Thoracic aorta (tissue), 2 donors: ENCODE measurements at regions not wholly inside any gene's neighbourhood (a gene's known extent, or its start where the extent isn't known, plus 50 kb on each side); places are given as distances from the start of the nearest gene placed in this dataset.
"Not testable (repeated sequence)": the region's sequence is repeated elsewhere in the genome, so short reads cannot be mapped to it uniquely, and the experiment has no call there.

Experiments
- ATAC-seq: fragments of 150-250 bp; one replicate; pipeline ENCODE4 v1.8.0; 2017; ENCODE audit warnings: low read depth; ENCODE audit not compliant: insufficient number of reproducible peaks, low FRiP score
- DNase-seq: peaks from one replicate; pipeline ENCODE4 v3.0.0-alpha.2; 2020; ENCODE audit warnings: low spot score
- H3K27ac ChIP-seq, 2 donors: fragments of 200-600 bp; sonication (generic); 1 replicate in 1 of 2; 2 replicates in 1 of 2; pipeline ENCODE4 v1.5.1; 2016; ENCODE audit warnings: mild to moderate bottlenecking in 2 of 2, moderate library complexity in 2 of 2
- H3K27me3 ChIP-seq: fragments of 200-600 bp; sonication (generic); replicated peaks from 2 replicates; pipeline ENCODE4 v1.6.0; 2016; ENCODE audit warnings: mild to moderate bottlenecking; ENCODE audit not compliant: insufficient read depth
- H3K36me3 ChIP-seq: fragments of 200-600 bp; sonication (generic); one replicate; pipeline ENCODE4 v1.5.1; 2016
- H3K4me1 ChIP-seq, 2 donors: fragments of 200-600 bp; sonication (generic); 1 replicate in 1 of 2; 2 replicates in 1 of 2; pipeline versions ENCODE4 v1.5.1 to v1.6.0; 2016; ENCODE audit warnings: low read depth in 2 of 2, mild to moderate bottlenecking in 1 of 2; ENCODE audit not compliant: control insufficient read depth in 1 of 2
- H3K4me3 ChIP-seq: fragments of 200-600 bp; sonication (generic); 2 replicates; pipeline ENCODE4 v1.5.1; 2016; ENCODE audit warnings: mild to moderate bottlenecking
- H3K9me3 ChIP-seq: fragments of 200-600 bp; sonication (generic); 2 replicates; pipeline ENCODE4 v1.5.1; 2016
- CTCF ChIP-seq: fragments of 200-600 bp; sonication (generic); IDR thresholded peaks from one replicate; pipeline ENCODE4 v1.5.1; 2019; ENCODE audit warnings: antibody characterized with exemption

GRCh38 chr2:156254637-156255067 lies 77.9 kb downstream of the NR4A2 start:
- H3K9me3 ChIP-seq, H3K27ac ChIP-seq, H3K4me1 ChIP-seq, H3K4me3 ChIP-seq, ATAC-seq, DNase-seq, H3K36me3 ChIP-seq, H3K27me3 ChIP-seq: not testable (repeated sequence)

GRCh38 chr2:156253765-156254164 lies 78.8 kb downstream of the NR4A2 start:
- no peak for DNase-seq
- H3K27ac ChIP-seq, result no peak overlapping the region
- ATAC-seq, result no peak
- no peak overlapping the region for H3K4me3 ChIP-seq
- no peaks in the 10 kb centered on the region for H3K4me1 ChIP-seq
- H3K27me3 ChIP-seq, result no peaks in the 10 kb centered on the region
- H3K36me3 ChIP-seq, result no peaks in the 10 kb centered on the region
- TF ChIP-seq CTCF, result no peak
- H3K9me3 ChIP-seq, result no peaks in the 10 kb centered on the region

- Histone ChIP-seq H3K36me3 (no peaks in the 10 kb centered on the region), H3K4me3 (no peak overlapping the region), H3K4me1 (no peaks in the 10 kb centered on the region), H3K27ac (no peak overlapping the region), H3K27me3 (no peaks in the 10 kb centered on the region), H3K9me3 (no peaks in the 10 kb centered on the region)
- TF ChIP-seq CTCF, result no peak
- no peak for DNase-seq
- ATAC-seq, result no peak
These were observed 89.6 kb downstream of the NR4A2 start for GRCh38 chr2:156242874-156243273.

- DNase-seq, result no peak
- TF ChIP-seq CTCF, result no peak
These were observed 95.0 kb downstream of the NR4A2 start for GRCh38 chr2:156237558-156237957.

GRCh38 chr2:156229724-156230362 lies 102.7 kb downstream of the NR4A2 start:
- H3K9me3 ChIP-seq, result no peaks in the 10 kb centered on the region
- no peak overlapping the region for H3K27ac ChIP-seq
- H3K4me3 ChIP-seq, result no peak overlapping the region
- TF ChIP-seq CTCF, result no peak
- H3K4me1 ChIP-seq, result no peaks in the 10 kb centered on the region
- no peaks in the 10 kb centered on the region for H3K36me3 ChIP-seq
- ATAC-seq (no peak), DNase-seq (no peak)
- H3K27me3 ChIP-seq, result no peaks in the 10 kb centered on the region

More at GRCh38 chr2:156237558-156237957, 95.0 kb downstream of the NR4A2 start:
- Histone ChIP-seq H3K36me3 (no peaks in the 10 kb centered on the region), H3K27ac (no peak overlapping the region), H3K4me1 (no peaks in the 10 kb centered on the region), H3K27me3 (no peaks in the 10 kb centered on the region), H3K9me3 (no peaks in the 10 kb centered on the region), H3K4me3 (no peak overlapping the region)
- no peak for ATAC-seq

- not testable (repeated sequence) for H3K27ac ChIP-seq, H3K9me3 ChIP-seq, H3K27me3 ChIP-seq, ATAC-seq, H3K36me3 ChIP-seq, H3K4me1 ChIP-seq, DNase-seq, H3K4me3 ChIP-seq
These were observed 109.2 kb downstream of the NR4A2 start for GRCh38 chr2:156223328-156223727.
